Testis (tissue), 2 donors: ENCODE measurements at regions not wholly inside any gene's neighbourhood (a gene's known extent, or its start where the extent isn't known, plus 50 kb on each side); places are given as distances from the start of the nearest gene placed in this dataset.

Source experiments
- DNase-seq: peaks from one replicate; pipeline ENCODE4 v3.0.0-alpha.2; 2019
- H3K27ac ChIP-seq, 2 donors: fragments of 200-600 bp; sonication (generic); one replicate each; pipeline ENCODE4 v1.5.1; 2019
- H3K27me3 ChIP-seq: fragments of 200-600 bp; sonication (generic); one replicate; pipeline ENCODE4 v1.5.1; 2019
- H3K36me3 ChIP-seq: fragments of 200-600 bp; sonication (generic); one replicate; pipeline ENCODE4 v1.5.1; 2017; ENCODE audit warnings: low read depth; ENCODE audit errors: missing control alignments
- H3K4me1 ChIP-seq: fragments of 200-600 bp; sonication (generic); one replicate; pipeline ENCODE4 v1.5.1; 2019
- H3K4me3 ChIP-seq, 2 donors: fragments of 200-600 bp; sonication (generic); one replicate each; pipeline ENCODE4 v1.5.1; 2017 to 2019
- H3K9me3 ChIP-seq: fragments of 200-600 bp; sonication (generic); one replicate; pipeline ENCODE4 v1.5.1; 2017
- POLR2A ChIP-seq: fragments of 450-650 bp; IDR thresholded peaks from one replicate; pipeline ENCODE4 v1.6.1; 2017; ENCODE audit warnings: antibody characterized with exemption, mild to moderate bottlenecking, moderate library complexity
- WGBS, 2 donors: methylation state at CpG; one replicate each; pipeline ENCODE4 v1.1.5; 2018; 5-methylcytosine and 5-hydroxymethylcytosine counted together
- intact Hi-C: fragments of 100-400 bp; cut with DNase I; formaldehyde crosslinking; loops from one replicate; pipeline ENCODE4 v1.15.1; 2023; ENCODE audit warnings: low total_unique reads
- TF ChIP-seq, protein P1 (sequence below), 3 experiments: fragments of 450-650 bp in 2 of 3; fragments of 200-600 bp in 1 of 3; sonication (generic) in 1 of 3; IDR thresholded peaks; one replicate each; pipeline ENCODE4 v1.5.1; 2016 to 2019; ENCODE audit warnings: antibody characterized with exemption in 3 of 3, mild to moderate bottlenecking in 2 of 3, moderate library complexity in 1 of 3

DNA sequence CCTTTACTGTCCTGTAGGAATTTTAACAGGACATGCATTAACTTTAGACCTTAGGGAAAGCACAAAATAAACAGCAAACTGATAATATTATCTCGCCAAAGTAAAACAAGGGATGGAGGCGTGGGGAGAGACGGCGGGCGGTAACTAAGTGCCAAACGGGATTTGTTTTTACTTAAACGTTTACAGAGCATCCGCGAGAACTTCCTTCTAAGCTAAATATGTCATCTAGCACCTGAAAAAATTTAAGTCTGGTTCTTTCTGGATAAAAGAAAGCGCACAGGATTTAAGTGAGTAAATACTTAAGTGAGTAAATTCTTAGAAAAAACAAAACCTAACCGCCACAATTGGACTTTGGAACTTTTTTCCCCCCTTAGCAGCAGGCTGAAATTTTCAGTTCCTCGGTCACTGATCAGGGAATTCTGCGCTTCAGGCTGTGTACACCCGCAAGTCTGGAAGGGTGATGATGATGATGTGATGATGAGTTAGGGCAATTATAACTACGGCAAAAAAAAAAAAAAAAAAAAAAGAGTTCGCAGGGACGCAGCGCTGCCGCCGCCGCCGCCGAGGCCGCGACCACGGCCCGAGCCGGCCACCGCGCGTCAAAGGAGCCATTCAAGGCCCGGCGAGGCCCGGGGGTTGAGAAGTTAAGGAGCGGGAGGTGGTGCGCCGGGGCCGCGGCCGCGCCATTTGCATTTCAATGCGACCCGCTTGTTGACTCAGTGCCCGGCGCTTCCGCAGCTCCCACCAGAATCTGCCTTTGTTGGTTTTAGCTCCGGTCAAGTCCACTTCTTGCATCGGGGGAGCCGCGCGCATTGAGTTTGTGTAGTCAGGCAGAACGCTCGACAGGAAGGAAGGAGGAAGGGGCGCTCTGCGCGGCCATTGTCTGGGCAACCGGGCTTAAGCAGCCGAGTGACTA, 108.8 kb downstream of the SPRY1 start:
- H3K27ac ChIP-seq, result peak overlapping the region; percentile 68 to 69
- H3K4me3 ChIP-seq, result peak overlapping the region; percentile 57 to 63
- H3K27me3 ChIP-seq, result no peaks in the 10 kb centered on the region
- H3K9me3 ChIP-seq, result no peaks in the 10 kb centered on the region
- DNase-seq, result peak; percentile 79
- intact Hi-C loops, result no loop called here
- WGBS, 2 donors, result 2 to 6% methylated on average over 38 to 58 of the region's 58 CpGs
- TF ChIP-seq, protein P1, sequence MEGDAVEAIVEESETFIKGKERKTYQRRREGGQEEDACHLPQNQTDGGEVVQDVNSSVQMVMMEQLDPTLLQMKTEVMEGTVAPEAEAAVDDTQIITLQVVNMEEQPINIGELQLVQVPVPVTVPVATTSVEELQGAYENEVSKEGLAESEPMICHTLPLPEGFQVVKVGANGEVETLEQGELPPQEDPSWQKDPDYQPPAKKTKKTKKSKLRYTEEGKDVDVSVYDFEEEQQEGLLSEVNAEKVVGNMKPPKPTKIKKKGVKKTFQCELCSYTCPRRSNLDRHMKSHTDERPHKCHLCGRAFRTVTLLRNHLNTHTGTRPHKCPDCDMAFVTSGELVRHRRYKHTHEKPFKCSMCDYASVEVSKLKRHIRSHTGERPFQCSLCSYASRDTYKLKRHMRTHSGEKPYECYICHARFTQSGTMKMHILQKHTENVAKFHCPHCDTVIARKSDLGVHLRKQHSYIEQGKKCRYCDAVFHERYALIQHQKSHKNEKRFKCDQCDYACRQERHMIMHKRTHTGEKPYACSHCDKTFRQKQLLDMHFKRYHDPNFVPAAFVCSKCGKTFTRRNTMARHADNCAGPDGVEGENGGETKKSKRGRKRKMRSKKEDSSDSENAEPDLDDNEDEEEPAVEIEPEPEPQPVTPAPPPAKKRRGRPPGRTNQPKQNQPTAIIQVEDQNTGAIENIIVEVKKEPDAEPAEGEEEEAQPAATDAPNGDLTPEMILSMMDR (IDR thresholded peaks at IDR 0.05), result no peak
- TF ChIP-seq POLR2A, result no peak
- no peaks in the 10 kb centered on the region for H3K36me3 ChIP-seq
- peaks cover 3% of the 10 kb centered on the region for H3K4me1 ChIP-seq

DNA sequence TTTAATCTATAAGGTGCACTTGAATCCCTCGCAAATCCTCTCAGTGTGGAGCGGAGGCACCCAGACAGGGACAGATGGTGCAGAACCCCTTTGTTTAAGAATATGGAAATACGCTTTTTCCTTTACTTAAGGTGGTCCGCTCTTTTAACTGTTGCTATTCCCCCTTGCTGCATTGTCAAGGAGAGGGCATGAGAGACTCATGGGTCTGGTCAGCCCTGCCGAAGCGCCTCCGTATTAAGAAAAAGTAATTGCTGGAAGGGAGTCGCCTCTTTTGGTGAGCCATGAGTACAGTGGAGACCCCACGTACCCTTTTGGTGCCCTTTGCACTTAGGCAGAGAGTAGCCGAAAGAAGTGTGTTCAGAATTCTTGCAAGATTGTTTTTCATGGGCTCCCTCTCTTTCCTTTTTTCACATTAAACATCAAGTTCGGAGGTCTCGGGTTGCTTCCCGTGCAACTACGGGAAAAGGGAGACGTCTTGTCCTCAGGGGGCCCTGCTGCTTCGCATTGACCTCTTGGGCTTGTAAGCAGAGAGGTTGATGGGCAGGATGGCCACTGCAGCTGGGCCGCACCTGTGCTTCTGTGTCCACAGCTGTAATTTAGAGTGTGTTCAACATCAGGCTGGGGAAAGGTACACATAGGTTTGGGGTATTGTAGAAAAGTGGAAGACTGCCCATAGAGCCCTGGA, 109.6 kb downstream of the SPRY1 start:
- H3K4me1 ChIP-seq, result peaks cover 3% of the 10 kb centered on the region
- intact Hi-C loops, result no loop called here
- H3K27me3 ChIP-seq, result no peaks in the 10 kb centered on the region
- TF ChIP-seq, protein P1 (IDR thresholded peaks at IDR 0.05), result no peak
- TF ChIP-seq POLR2A, result no peak
- no peaks in the 10 kb centered on the region for H3K36me3 ChIP-seq
- H3K27ac ChIP-seq, result peak overlapping the region; percentile 68 to 69
- H3K4me3 ChIP-seq, result peak overlapping the region; percentile 57 to 63
- peak; percentile 26 for DNase-seq
- no peaks in the 10 kb centered on the region for H3K9me3 ChIP-seq
- 18 to 26% methylated on average over 17 of the region's 17 CpGs for WGBS, 2 donors

DNA sequence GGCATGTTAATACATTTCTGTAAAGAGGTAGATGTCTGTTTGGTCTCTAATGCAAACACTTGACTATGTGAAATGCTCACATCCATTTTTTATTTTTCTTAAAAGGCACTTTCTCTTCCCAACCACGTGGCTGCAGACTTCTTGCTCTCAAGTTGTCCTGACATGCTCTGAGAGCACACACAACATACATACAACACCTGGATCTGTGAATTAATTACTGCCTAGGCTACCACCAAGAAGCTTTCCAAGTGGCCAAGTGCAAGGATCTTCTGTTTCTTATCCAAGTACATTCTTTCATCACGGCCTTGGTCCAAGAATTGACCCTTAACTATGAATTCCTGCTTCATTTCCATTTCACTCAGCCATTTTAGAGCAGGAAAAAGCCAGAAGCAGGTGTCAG, 110.8 kb downstream of the SPRY1 start:
- Histone ChIP-seq H3K4me3 (no peak overlapping the region), H3K27ac (no peak overlapping the region), H3K4me1 (peaks cover 3% of the 10 kb centered on the region), H3K36me3 (no peaks in the 10 kb centered on the region), H3K27me3 (no peaks in the 10 kb centered on the region), H3K9me3 (no peaks in the 10 kb centered on the region)
- TF ChIP-seq, protein P1 (IDR thresholded peaks at IDR 0.05), result no peak
- TF ChIP-seq POLR2A, result no peak
- intact Hi-C loops, result no loop called here
- WGBS, 2 donors, result 35 to 39% methylated on average over 2 of the region's 2 CpGs
- no peak for DNase-seq

DNA sequence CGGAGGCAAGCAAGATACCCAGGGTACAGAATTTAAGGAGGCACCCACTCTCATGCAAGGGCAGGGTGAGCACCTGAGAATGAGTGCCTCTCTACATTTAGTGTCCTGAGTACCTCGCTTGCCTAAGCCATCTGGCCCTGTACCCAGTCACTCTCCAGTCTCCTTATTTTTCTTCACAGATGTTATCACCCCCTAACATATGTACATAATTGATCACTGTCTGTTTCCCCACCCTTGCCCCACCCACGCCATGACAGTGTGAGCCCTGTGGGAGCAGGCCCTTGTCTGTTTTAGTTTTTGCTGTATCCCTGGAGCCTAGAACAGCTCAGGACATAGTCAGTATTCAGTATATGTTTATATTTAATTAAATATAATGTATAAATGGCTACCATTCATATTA, 113.6 kb downstream of the SPRY1 start:
- DNase-seq, result no peak
- Histone ChIP-seq H3K4me1 (peaks cover 3% of the 10 kb centered on the region), H3K4me3 (no peak overlapping the region), H3K27me3 (no peaks in the 10 kb centered on the region), H3K27ac (no peak overlapping the region), H3K9me3 (no peaks in the 10 kb centered on the region), H3K36me3 (no peaks in the 10 kb centered on the region)
- no peak for TF ChIP-seq POLR2A
- TF ChIP-seq, protein P1 (IDR thresholded peaks at IDR 0.05), result no peak
- WGBS, 2 donors, result 91 to 93% methylated on average over 3 of the region's 3 CpGs
- intact Hi-C loops, result no loop called here
